Stomach smooth muscle (tissue), 2 donors: ENCODE measurements at regions not wholly inside any gene's neighbourhood (a gene's known extent, or its start where the extent isn't known, plus 50 kb on each side); places are given as distances from the start of the nearest gene placed in this dataset.

Source experiments
- H3K27ac ChIP-seq: one replicate; pipeline ENCODE4 v1.7.0; 2013; ENCODE audit warnings: mild to moderate bottlenecking, low read length, inconsistent platforms
- H3K27me3 ChIP-seq, 2 donors: one replicate each; pipeline ENCODE4 v1.7.0; 2013; ENCODE audit warnings: low read length in 2 of 2; ENCODE audit not compliant: insufficient read depth in 2 of 2, control insufficient read depth in 1 of 2
- H3K36me3 ChIP-seq, 2 donors: one replicate each; pipeline ENCODE4 v1.7.0; 2013; ENCODE audit warnings: low read length in 2 of 2; ENCODE audit not compliant: control insufficient read depth in 2 of 2, insufficient read depth in 2 of 2
- H3K4me1 ChIP-seq: one replicate; pipeline ENCODE4 v1.7.0; 2013; ENCODE audit warnings: low read length; ENCODE audit not compliant: control insufficient read depth, insufficient read depth
- H3K4me3 ChIP-seq, 2 donors: one replicate each; pipeline ENCODE4 v1.7.0; 2013; ENCODE audit warnings: low read length in 2 of 2
- H3K9ac ChIP-seq, 2 donors: one replicate each; pipeline ENCODE4 v1.7.0; 2013; ENCODE audit warnings: low read length in 2 of 2, mild to moderate bottlenecking in 1 of 2
- H3K9me3 ChIP-seq, 2 donors: one replicate each; pipeline ENCODE4 v1.7.0; 2013; ENCODE audit warnings: low read length in 2 of 2; ENCODE audit not compliant: control insufficient read depth in 2 of 2
- donor health status: healthy.
- donor health status: Pancreatic carcinoma.

DNA sequence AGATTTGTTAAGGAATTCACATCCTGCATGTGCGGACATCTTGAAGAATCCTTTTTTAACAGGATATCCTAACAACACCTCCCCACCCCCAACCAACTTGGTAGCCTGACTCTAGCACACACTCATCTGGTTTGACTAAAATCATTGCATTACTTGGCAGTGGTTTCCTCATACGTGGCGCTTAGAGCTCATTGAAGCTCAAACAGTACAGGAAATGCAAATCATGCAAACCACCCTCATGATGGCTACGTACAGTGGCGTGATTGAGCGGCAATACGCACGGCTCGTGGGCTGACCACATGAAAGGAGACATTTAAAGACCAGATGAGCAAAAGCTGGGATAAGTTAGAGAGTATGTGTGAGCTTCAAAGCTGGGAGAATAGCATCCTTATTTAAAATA is 336.2 kb downstream of the ZEB2 start:
- Histone ChIP-seq H3K4me3 (no peak overlapping the region), H3K27ac (no peak overlapping the region)

DNA sequence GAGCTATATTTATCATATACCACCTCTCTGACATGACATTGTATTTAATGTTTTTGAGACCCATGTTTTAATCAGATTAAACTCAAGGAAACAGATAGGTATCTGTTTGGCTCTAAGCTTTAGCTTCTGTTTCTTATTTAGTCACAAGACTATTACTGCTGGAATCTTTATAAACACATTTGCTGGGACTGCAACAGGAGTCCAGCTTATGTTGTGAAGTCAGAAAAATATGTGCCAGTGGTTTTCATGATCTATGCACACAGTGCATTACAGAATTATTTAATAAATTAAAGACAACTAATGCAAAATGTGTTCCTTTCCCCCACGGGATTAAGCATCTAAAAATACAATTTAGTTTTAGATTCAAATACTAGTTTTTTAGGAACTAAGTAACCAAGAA is 338.9 kb downstream of the ZEB2 start:
- no peak overlapping the region for H3K4me3 ChIP-seq
- no peak overlapping the region for H3K27ac ChIP-seq
- no peaks in the 10 kb centered on the region for H3K27me3 ChIP-seq
- no peak overlapping the region for H3K9ac ChIP-seq
- H3K36me3 ChIP-seq: no peaks in the 10 kb centered on the region
- no peaks in the 10 kb centered on the region for H3K4me1 ChIP-seq
- no peaks in the 10 kb centered on the region for H3K9me3 ChIP-seq

More for the DNA sequence above, 336.2 kb downstream of the ZEB2 start:
- Histone ChIP-seq H3K36me3 (no peaks in the 10 kb centered on the region), H3K9me3 (no peaks in the 10 kb centered on the region), H3K4me1 (no peaks in the 10 kb centered on the region), H3K9ac (no peak overlapping the region), H3K27me3 (no peaks in the 10 kb centered on the region)

GRCh38 chr2:144180131-144180530 is 339.8 kb downstream of the ZEB2 start:
- Histone ChIP-seq H3K27me3 (no peaks in the 10 kb centered on the region), H3K36me3 (no peaks in the 10 kb centered on the region), H3K9ac (no peak overlapping the region), H3K4me1 (no peaks in the 10 kb centered on the region), H3K27ac (no peak overlapping the region), H3K4me3 (no peak overlapping the region), H3K9me3 (no peaks in the 10 kb centered on the region)

DNA sequence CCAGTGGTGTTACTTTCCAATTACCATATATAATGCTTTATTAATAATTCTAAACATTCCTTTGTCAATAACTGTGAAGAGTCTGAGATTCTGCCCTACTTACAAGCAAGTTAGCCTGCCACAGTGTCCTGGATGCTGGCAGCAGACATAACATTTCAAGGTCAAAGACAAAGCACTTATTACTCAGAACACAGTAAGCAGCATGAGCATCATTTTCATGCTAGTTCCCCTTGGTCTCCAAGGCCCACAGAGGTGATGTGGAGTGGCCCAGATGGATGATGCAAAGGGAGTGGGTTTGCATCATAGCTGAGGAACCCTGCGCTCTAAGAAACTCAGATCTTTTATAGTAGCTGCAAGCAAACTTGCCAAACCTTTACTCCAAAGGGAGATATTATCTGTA is 349.7 kb downstream of the ZEB2 start:
- no peak overlapping the region for H3K9ac ChIP-seq
- H3K27me3 ChIP-seq: no peaks in the 10 kb centered on the region
- peaks cover 0 to 4% of the 10 kb centered on the region in 2 donors for H3K9me3 ChIP-seq
- H3K36me3 ChIP-seq: no peaks in the 10 kb centered on the region
- H3K4me3 ChIP-seq: no peak overlapping the region
- H3K27ac ChIP-seq: no peak overlapping the region
- H3K4me1 ChIP-seq: no peaks in the 10 kb centered on the region

DNA sequence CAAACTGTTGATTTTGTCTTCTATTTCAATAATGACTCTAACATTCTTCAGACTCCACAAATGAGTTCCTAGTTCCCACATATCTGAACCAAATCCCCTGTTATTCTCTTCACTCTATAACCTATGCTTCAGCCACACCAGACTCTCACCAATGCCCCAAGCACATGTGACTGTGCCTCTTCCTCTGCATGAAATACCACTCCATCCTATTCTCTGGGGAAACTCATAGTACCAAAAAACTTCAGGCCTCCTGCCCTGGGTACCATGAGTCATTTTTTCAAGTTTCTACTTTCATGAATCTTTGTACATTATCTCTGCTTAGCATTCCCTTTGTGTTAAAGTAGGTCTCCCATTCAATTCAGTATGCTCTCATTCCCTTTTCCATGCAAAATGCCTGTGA is 353.2 kb downstream of the ZEB2 start:
- Histone ChIP-seq H3K4me3 (no peak overlapping the region), H3K27ac (no peak overlapping the region), H3K36me3 (no peaks in the 10 kb centered on the region), H3K9me3 (no peaks in the 10 kb centered on the region), H3K27me3 (no peaks in the 10 kb centered on the region), H3K9ac (no peak overlapping the region), H3K4me1 (no peaks in the 10 kb centered on the region)

- H3K36me3 ChIP-seq: no peaks in the 10 kb centered on the region
- no peaks in the 10 kb centered on the region for H3K27me3 ChIP-seq
- no peaks in the 10 kb centered on the region for H3K4me1 ChIP-seq
- H3K9me3 ChIP-seq: no peaks in the 10 kb centered on the region
- no peak overlapping the region for H3K4me3 ChIP-seq
- H3K9ac ChIP-seq: no peak overlapping the region
- H3K27ac ChIP-seq: no peak overlapping the region
Measured at GRCh38 chr2:144165599-144166250, 354.2 kb downstream of the ZEB2 start.

DNA sequence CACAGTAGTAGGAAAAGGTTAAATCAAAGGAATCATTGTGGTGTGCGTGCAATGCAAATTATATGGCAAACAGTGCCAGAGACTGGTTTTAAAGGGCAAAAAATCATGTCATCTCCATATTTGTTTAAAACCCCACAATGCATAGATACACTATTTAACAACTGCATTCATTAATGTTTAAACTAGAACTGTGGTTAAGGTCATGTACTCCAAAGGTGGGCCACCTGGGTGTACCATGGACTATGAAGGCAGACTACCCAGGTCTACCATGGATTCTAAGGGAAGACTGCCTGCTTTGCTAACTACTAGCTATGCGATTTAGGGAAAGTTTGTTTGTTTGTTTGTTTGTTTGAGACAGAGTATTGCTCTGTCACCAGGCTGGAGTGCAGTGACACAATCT is 356.3 kb downstream of the ZEB2 start:
- Histone ChIP-seq H3K27ac (no peak overlapping the region), H3K36me3 (no peaks in the 10 kb centered on the region), H3K4me3 (no peak overlapping the region), H3K9me3 (no peaks in the 10 kb centered on the region), H3K4me1 (no peaks in the 10 kb centered on the region), H3K27me3 (no peaks in the 10 kb centered on the region), H3K9ac (no peak overlapping the region)

DNA sequence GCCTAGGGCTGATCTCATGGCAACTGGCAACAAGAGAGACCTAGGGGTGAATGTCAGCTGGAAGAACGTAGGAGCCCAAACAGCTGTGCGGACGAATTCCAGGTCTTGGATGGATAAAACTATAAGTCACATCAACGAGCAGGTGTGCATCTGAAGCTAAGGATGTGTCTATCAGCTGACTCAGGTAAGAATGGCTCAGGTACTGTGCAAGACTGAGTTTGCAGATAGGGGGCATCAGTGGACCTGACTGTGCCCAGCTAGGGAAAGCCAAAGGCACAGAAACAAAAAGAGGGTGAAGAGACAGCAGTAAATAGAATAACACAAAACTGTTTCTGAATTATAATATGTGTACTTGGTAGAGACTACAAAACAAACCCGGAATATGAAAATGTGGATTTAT is 357.3 kb downstream of the ZEB2 start:
- H3K27me3 ChIP-seq: no peaks in the 10 kb centered on the region
- no peak overlapping the region for H3K9ac ChIP-seq
- no peaks in the 10 kb centered on the region for H3K9me3 ChIP-seq
- H3K36me3 ChIP-seq: no peaks in the 10 kb centered on the region
- H3K4me3 ChIP-seq: no peak overlapping the region
- no peak overlapping the region for H3K27ac ChIP-seq
- no peaks in the 10 kb centered on the region for H3K4me1 ChIP-seq

DNA sequence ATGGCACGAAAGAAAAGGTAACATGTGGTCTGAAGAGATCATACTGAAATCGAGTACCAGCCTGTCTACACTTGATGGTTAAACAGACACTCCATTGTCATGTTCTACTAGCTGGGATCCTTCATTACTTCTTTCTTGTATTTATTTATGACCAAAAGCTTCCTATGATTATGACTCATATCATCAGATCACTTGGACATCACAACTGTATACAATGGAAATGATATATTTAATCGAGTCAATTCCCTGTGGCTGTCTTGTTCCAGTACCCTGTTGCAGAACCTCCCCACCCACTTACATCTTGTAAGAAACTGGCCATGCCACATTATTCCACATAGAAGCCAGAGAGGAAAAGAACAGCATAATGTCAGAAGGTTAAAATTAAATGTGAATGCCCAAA is 358.9 kb downstream of the ZEB2 start:
- Histone ChIP-seq H3K9me3 (no peaks in the 10 kb centered on the region), H3K9ac (no peak overlapping the region), H3K4me3 (no peak overlapping the region), H3K27ac (no peak overlapping the region), H3K36me3 (no peaks in the 10 kb centered on the region), H3K27me3 (no peaks in the 10 kb centered on the region), H3K4me1 (no peaks in the 10 kb centered on the region)

DNA sequence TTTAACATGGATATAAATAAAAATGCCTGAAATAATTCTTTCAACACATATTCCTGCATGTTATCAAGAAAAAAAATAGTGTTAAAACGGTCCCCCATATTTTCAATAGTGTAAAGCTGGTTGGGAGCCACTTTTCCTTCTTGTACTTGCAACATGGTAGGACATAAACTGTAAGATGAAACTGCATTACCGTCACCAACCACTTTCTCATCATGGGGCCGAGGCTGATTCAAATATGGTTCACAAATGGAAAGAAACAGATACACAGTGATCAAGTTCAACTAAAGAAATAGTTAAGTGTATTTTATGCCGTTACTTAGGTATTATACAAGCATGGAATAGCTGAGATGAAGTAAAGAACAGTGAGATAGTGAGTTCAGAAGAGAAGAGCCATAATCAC is 360.7 kb downstream of the ZEB2 start:
- Histone ChIP-seq H3K27ac (no peak overlapping the region), H3K4me1 (no peaks in the 10 kb centered on the region), H3K9me3 (no peaks in the 10 kb centered on the region), H3K9ac (no peak overlapping the region), H3K27me3 (no peaks in the 10 kb centered on the region), H3K4me3 (no peak overlapping the region), H3K36me3 (no peaks in the 10 kb centered on the region)

DNA sequence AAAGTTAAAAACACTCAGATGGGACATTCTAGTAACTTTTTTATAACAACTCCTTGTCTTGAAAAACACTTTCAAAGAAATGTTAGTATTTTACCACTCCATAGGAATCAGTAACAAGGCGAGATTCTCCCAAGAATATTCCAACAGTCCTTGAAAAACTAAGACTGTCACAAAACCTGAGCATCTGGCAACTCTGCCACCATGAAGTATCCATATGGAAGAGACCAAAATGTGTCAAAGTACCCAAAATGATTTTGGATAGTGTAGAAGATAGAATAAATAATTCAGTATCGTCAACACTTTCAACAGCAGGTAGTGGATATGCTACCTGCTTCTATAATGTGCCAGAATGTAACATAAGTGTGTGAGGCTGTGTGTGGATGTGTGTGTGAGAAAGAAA is 361.8 kb downstream of the ZEB2 start:
- no peaks in the 10 kb centered on the region for H3K9me3 ChIP-seq
- no peak overlapping the region for H3K4me3 ChIP-seq
- H3K27me3 ChIP-seq: no peaks in the 10 kb centered on the region
- H3K27ac ChIP-seq: no peak overlapping the region
- no peaks in the 10 kb centered on the region for H3K36me3 ChIP-seq
- H3K4me1 ChIP-seq: no peaks in the 10 kb centered on the region
- H3K9ac ChIP-seq: no peak overlapping the region
